HG02852 (cell line): ENCODE measurements at regions not wholly inside any gene's neighbourhood (a gene's known extent, or its start where the extent isn't known, plus 50 kb on each side); places are given as distances from the start of the nearest gene placed in this dataset.

Experiments
- ATAC-seq: cut with Tn5 transposase; IDR thresholded peaks from one replicate; pipeline ENCODE4 v1.9.1; 2021; ENCODE audit warnings: mild to moderate bottlenecking, moderate library complexity; ENCODE audit not compliant: unreplicated experiment

DNA sequence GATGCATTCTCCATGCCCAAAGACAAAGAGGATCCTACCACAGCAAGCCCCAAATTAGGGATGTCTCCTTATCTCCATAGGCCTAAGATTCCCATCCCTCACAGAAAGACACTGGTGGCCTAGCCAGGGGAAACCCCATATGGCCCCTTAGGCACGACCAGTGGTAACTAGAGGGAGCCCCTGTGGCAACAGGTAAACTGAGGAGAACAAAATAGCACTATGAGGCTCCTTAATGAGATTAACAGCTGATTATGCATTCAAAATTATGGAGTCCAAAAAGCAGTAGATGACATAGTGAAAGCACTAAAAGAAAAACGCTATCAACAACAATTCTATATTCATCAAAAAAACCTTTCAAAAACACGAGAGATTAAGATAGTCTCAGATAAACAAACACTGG is 234.0 kb downstream of the DIRAS2 start:
- no peak for ATAC-seq

- no peak for ATAC-seq
Observed at GRCh38 chr9:90419221-90419851, 223.3 kb downstream of the DIRAS2 start.

GRCh38 chr9:90420211-90420610 is 222.4 kb downstream of the DIRAS2 start:
- ATAC-seq: no peak

- ATAC-seq: no peak
Observed at GRCh38 chr9:90420768-90421513, 221.7 kb downstream of the DIRAS2 start.

GRCh38 chr9:90421786-90422185 is 220.8 kb downstream of the DIRAS2 start:
- ATAC-seq: no peak

- no peak for ATAC-seq
Observed at GRCh38 chr9:90423661-90424193, 218.9 kb downstream of the DIRAS2 start.

- ATAC-seq: no peak
Observed at GRCh38 chr9:90428517-90428916, 214.1 kb downstream of the DIRAS2 start.

DNA sequence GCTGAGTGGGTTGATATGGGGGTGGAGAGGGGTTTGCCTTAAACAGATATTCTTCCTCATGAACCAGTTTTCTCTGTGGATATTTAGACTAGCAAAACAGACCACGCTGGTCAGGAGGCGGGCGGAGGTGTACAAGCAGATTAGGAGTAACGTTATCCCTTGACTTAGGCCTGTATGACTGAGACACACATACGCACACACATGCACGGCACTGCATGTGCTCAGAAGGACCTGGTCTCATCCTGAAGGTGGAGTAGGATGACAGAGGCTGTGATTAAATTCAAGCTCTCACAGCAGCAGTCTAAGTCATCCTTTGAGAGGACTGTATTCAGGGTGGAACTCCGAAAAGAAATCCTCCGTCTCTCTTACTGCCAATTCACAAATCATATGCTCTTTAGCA is 209.7 kb downstream of the DIRAS2 start:
- no peak for ATAC-seq

- no peak for ATAC-seq
Observed at GRCh38 chr9:90433398-90433941, 209.2 kb downstream of the DIRAS2 start.

DNA sequence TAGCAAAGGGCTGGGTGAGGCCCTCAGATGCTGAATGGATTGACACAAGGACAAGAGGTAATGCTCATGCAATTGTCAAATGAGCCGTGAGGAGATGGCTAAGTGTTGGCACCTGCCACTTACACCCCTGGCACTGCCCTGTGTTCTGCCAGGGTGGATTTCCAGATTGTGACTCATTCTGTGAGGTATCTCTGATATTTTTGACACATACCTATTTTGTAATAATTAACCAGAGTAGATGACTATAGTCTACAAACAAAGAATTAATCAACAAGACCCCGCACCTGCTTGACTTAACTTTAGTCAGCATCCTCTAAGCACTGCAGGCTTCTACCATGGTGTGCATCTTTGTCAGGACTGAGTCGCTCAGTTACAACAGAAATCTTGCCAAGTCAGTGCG is 200.8 kb downstream of the DIRAS2 start:
- no peak for ATAC-seq

GRCh38 chr9:90442723-90443122 is 199.9 kb downstream of the DIRAS2 start:
- ATAC-seq: no peak

DNA sequence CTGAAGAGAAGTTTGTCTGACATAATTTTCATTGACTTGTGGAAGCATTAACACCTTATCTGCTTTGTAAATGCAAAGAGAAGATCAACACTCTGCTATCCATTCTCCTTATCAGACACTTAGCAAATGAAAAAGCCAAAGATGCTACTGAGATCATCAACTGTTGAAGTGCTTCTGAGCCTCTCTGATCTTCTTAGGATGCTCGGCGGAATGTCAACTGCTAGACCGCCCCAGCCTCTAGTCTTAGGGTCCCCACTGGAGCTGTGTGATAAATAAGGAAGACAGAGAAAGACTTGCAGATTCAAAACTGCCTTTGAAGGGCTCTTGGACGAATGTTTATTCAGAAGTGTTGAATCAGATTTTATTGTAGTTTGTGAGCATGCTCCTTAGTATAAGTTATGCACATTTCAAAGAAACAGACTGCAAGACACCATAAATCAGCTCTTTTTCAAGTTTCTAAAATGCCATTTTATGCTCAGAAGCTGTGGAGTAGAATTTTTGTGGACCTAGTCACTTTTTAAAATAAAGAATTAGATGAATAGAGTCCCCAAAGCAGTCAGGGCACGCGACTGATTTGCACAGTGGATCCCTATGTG is 197.9 kb downstream of the DIRAS2 start:
- no peak for ATAC-seq

- no peak for ATAC-seq
Observed at GRCh38 chr9:90445391-90445790, 197.2 kb downstream of the DIRAS2 start.

DNA sequence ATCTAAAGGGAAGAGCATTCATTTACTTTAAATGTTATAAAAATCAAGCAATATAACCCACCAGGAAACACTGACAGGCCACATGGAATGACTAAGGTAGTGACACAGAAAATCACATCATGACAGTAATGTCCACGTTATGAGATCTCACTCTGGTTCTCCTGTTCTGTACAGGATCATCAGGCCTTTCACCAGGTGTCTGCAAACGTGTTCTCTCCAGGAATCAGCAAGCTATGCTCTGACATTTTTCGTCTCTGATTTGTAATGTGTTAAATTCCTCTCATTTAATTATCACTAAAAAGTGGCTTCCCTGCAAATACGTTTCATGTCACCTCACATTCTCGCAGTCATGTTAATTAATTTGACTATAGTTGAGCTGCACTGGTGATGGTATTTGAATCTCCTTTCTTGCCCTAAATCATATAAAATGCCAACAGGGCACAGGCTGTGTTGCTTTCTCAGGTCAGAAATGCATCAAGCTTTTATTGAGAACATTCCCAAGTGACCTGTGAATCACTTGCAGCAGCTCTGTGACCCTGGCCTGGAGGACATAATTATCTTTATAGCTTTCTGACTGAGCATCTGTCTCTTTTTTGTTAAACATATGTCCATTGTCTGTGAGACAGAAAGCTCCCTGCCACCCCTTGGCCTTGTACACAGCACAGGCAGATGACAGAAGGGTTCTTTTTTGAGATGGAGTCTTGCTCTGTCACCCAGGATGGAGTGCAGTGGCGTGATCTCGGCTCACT is 196.2 kb downstream of the DIRAS2 start:
- no peak for ATAC-seq

DNA sequence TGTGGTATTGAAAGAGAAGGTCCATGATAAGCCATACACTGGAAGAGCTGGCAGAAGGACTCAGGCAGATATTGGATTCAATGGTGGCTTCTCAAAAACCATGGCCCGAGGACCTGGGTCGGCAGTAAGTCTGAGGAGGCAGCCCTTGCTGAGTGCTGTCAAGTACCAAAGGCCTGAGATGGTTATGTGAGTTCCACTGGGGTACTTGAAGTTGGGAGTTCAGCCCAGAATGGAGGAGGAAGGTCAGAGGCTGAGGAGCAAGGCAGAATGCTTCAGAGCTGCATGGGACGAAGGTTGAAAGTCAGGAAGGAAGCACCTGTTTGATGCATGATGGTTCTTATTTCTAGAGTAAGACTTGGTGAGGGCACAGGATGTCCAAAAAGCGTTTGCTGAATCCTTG is 194.9 kb downstream of the DIRAS2 start:
- ATAC-seq: no peak

DNA sequence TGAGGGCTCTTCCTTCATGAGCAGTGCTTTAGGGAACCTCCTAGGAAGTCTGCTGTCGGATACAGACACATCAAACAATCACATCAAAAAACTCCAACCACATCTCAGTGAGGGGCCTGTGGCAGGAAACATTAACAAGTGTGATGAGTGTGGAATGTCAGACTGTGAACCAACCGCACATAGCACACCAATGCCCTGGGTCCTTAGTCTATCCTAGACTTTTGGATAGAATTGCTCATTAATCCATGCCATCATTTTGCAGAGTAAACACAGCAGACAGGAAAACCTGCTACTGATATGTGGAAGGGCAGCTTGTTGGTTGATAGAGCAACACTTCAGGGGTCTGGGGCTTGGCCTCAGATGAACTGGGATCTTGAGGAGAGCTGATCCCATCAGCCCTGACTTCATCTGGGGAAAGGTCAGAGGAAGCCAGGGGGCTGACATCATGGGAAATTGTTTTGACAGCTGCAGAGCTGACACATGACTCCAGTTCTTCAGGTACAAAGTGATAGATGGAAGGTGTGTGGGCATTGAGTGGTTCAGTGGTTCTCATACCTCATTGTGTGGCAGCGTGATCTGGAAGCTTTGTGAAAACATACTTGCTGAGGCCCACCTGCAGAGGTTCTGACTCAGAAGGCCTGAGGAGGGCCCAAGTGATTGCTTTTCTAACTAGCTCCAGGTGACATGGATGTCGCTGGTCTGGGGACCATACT is 193.3 kb downstream of the DIRAS2 start:
- ATAC-seq: no peak

- no peak for ATAC-seq
Observed at GRCh38 chr9:90451804-90452203, 190.8 kb downstream of the DIRAS2 start.

DNA sequence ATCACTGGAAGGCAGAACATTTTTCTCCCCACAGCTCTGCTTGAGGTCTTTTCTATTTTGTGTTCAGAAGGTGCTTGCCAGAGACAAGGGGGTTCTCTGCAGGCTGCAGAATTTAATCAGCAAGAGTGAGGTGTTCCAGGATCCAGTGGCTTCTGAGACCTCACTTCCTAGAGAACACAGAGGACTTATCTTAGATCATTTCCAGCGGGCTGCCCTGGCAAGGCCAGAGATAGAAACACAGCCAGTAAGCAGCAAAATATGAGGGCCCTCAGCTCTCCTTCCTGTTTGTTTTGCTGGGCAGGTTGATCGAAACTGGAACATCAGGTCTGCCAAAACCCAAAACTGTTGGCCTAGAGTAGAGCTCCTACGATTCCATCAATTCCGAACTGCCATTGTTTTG is 187.3 kb downstream of the DIRAS2 start:
- ATAC-seq: no peak

DNA sequence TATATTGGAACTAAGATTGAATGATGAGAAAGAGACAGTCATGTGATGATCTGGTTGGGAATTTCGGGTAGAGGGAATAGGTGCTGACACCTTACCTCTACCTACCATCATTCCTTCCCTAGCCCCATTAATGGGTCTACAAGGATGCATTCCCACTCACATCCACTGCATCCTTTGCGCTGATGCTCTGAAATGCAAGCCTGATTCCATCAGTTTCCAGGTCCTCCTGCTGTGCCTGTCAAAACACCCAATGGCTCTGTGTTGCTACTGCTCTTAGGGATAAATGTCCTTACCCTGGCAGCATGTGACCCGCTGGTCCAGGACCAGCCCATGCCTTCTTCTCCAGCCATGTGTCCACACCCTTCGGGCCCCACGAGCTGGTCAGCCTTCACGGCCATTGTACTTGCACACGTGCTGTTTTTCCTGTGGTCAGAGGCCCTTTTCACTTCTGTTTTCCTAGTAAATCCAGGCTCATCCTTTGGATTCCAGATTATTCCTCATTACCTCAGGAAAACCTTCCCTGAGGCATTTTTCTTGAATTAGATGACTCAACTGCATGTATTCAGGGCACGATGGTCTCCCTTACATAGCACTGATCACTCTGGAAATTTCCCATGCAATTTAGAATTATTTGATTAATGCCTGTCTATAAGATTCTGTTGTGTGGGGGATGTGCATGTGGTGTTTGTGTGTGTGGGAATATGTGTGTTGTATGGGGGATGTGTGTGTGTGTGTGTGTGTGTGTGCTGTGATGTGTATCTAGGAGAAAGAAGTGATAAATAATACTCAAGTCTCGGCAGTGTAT is 185.0 kb downstream of the DIRAS2 start:
- no peak for ATAC-seq

GRCh38 chr9:90458485-90458884 is 184.1 kb downstream of the DIRAS2 start:
- no peak for ATAC-seq
